Renal cortical epithelial cell (primary cell): ENCODE measurements at regions not wholly inside any gene's neighbourhood (a gene's known extent, or its start where the extent isn't known, plus 50 kb on each side); places are given as distances from the start of the nearest gene placed in this dataset.
"Not testable (repeated sequence)": the region's sequence is repeated elsewhere in the genome, so short reads cannot be mapped to it uniquely, and the experiment has no call there.

Experiments used
- DNase-seq: peaks from one replicate; pipeline ENCODE4 v3.0.0-alpha.2; 2011; ENCODE audit warnings: low read depth

- DNase-seq = no peak
These were observed 265.4 kb downstream of the MIAT start for GRCh38 chr22:26922806-26923205.

DNA sequence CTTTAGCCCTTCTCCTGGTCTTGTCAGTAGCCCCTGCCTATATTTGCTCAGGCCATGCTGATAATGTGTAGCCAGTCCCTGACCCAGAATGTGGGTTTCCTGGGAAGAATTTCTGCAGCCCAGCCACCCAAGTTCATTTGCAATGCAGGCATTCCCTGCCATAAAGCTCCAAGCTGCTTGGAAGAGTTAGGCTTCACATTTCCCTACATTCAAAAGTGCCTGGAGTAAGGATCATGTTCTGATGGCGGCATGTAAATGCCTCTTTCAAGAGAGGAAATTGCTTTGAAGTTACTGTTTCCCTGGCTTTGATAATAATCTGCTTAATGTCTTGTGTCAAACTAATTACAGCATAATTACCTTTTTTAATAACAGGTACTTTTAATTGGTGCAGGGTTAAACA lies 266.1 kb downstream of the MIAT start:
- DNase-seq = no peak

DNA sequence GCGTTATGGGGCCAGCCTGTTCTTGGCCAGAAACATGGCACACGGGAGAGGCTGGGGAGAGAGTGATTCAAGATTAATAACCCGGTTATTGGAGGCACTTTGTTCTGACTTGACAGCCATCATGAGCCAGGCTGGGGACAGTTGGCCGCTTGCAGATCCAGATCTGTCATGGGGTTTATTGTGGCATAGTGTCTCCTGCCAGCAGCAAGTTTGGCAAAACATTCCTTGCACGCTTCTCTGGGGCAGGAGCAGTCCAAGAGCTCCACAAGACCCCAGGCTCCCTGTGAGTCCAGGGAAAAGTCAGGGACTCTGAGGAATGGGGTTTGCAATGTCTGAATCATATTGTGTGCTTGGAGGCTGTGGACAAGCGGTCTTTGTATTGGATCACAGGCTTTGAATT lies 270.4 kb downstream of the MIAT start:
- DNase-seq = no peak

GRCh38 chr22:26931471-26931870 lies 274.1 kb downstream of the MIAT start:
- no peak for DNase-seq

DNA sequence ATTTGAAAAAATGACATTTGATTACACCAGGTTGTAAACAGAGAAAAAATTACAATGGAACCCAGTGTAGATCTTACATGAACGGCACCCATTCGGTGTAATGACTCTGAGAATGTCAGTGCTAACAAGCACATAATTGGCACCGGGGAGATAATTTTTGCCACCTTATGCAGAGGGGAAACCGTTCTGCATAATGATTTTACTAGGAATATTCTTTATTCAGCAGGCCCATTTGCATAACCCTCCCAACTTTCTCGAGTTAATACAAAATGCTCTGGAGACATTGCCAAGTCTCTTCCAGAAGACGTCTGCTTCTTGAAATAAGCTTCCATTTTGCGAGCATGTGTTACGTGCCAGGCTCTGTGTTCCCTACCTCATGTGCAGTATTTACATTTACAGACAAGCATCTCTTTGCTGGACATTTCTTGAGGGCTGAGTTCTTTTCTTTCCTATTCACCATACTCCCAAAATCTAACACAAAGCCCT lies 275.8 kb downstream of the MIAT start:
- DNase-seq = no peak

DNA sequence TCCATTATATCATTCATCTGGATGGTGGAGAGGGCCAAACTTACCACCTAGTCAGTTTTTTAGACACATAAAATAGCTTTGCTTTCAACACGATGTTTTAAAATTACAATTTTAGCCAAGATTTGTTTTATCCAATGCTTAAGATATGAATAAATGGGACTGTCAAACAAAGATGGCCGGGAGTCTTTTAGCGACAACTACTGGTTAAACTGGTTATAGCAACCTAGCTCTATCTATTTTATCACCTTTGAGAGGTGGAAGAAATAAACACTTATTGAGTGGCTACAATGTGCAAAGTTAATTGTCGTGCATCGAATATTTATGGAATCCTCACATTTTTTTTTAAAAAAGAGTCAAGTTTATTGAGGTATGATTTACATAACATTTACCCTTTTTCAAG lies 279.8 kb downstream of the MIAT start:
- DNase-seq = no peak

- DNase-seq = no peak
These were observed 282.1 kb downstream of the MIAT start for GRCh38 chr22:26939466-26939865.

DNA sequence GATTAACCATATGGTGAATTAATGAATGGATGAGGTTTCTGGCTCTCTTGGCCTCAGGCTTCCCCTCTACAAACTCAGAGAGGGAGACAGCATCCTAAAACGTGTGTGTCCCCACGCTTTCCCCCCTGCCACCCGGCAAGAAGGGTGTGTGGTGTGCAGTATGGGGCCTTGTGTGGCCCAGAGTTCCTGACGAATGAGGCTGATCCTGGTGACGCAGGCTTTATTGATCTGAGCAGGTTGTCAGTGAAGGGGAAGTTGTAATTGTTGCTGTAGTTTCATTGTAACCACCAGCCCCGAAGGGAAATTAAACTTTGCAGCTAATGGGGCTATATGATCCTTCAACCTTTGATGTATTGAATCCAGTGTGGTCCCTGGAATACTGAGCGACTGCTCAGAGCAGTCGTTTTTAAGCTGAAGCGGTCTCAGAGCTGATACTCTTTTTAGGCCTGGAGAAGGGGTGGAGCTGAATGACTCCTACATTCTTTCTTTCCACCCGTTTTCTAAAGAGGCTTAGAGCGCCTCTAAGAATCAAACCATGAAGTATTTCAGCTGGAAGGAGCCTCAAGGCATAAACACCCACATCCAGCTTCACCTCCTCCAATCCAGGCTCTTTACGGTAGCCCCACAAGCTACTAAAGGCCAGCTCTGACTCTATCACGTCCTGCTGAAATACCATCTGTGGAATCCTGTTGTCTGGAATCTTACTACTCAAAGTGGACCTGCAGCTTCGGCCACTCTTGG lies 284.7 kb downstream of the MIAT start:
- no peak for DNase-seq

- no peak for DNase-seq
These were observed 285.2 kb downstream of the MIAT start for GRCh38 chr22:26942637-26942957.

DNA sequence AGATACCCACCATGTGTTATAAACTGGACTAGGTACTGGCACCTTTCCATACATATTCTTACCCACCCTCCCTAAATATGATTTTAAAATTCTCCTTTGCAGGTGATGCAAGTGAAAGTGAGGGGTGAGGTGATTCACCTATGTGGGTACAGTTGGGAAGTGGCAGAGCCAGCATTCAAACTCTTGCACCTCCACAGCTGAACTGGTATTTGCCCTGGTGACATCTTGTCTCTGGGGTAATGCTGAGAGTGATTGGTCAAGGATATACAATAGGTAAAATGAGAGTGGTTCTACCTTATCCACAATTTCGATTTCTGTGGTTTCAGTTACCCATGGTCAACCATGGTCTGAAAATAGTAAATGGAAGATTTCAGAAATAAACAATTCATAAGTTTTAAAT lies 288.2 kb downstream of the MIAT start:
- DNase-seq = no peak

- DNase-seq = peak; percentile 12
These were observed 291.8 kb downstream of the MIAT start for GRCh38 chr22:26949193-26949592.

DNA sequence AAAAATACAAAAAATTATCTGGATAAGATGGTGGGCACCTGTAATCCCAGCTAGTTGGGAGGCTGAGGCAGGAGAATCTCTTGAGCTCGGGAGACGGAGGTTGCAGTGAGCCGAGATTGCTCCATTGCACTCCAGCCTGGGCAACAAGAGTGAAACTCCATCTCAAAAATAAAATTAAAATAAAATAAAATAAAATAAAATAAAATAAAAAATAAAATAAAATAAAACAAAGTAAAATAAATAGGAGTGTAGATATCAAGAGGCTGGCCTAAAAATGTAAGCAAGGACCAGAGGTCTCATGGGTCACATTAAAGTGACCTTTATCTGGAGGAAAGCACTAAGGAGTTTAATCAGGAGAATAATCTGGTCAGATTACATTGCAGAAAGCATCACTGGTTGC lies 293.8 kb downstream of the MIAT start:
- not testable (repeated sequence) for DNase-seq

GRCh38 chr22:26952004-26952403 lies 294.6 kb downstream of the MIAT start:
- DNase-seq = no peak

- no peak for DNase-seq
These were observed 295.1 kb downstream of the MIAT start for GRCh38 chr22:26952451-26953011.

DNA sequence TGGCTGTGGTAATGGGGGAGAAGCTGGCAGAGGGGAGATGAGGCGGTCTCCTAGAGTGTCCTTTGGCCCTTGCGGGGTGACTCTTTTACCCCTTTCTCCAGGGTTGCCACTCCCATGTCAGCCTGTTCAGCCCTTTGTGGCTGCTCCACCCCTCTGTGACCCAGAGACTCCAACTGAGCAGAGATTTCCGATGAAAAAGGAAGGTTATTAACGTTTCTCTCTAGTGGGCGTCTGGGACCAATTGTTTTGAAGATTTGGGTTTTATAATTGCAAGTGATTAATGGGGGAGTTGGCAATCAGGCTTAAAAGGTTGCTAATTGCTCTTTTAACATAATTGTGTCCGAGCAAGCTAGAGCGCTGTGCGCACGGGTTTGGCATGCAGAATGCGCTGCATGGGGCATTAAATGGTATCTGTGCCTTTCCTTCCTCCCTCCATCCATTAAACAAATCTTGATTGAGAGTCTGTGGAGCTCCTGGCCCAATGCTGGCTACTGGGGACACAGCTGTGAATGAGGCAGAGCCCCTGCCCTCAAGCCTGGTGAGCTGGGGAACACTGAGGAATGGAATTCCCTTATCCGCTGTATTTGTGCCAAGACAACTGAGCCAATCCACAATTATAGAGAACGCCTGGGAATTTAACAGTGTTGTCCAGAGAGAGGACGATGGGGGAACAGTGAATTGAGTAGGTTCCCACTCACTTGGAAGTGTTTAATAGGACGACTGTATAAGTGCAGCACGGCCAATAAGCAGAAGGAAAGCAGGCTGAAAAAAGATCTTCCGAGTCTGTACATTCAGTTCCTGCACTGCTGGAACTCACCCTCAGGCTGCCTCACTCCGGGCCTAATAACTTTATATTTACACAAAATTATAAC lies 295.9 kb downstream of the MIAT start:
- no peak for DNase-seq

- no peak for DNase-seq
These were observed 299.0 kb downstream of the MIAT start for GRCh38 chr22:26956371-26956770.

- DNase-seq = no peak
These were observed 299.8 kb downstream of the MIAT start for GRCh38 chr22:26957176-26957575.

- no peak for DNase-seq
These were observed 300.5 kb downstream of the MIAT start for GRCh38 chr22:26957897-26958296.

- DNase-seq = peak; percentile 19
These were observed 301.0 kb downstream of the MIAT start for GRCh38 chr22:26958378-26958777.

GRCh38 chr22:26964642-26965041 lies 307.3 kb downstream of the MIAT start:
- DNase-seq = no peak

DNA sequence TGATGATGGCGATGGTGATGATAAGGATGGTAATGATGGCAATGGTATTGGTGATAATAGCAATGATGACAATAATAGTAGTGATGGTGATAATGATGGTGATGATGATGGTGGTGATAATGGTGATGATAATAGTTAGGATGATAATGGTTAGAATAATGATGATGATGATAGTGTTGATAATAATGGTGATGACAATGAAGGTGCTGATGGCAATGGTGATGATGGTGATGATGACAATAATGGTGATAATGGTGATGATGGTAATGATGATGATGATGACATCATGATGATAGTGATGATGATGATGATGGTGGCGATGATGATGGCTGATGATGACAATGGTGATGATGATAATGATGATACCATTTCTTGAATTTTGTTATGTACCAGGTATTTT lies 309.9 kb downstream of the MIAT start:
- no peak for DNase-seq

DNA sequence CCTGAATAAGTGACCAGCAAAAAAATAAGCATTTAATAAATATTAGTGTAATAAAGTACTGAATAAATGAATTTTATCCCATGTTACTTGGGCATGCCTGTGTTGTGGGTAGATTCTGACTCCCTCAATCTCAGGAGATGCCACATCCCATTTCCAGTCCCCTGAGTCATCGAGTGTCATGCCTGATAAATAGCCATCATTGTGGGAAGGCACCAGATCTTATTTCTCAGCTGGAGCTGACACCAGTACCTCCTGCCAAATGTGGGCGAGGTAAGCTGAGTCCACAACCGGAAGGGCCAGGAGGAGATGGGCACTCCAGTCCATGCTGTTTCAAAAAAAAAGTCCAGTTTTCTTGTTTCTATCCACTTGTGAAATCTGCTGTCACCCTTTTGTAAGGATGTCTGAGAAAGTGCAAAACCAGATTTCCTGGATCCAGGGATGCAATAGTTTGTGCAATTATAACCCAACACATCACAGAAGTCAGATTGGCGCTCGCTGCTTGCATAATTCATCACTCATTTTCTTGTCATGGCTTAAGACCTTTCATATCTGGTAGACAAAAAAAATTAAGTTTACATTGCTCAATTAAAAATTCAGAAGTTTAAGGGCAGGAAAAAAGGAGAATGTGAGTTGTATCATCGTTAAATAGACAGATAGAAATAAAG lies 311.6 kb downstream of the MIAT start:
- DNase-seq = no peak
